ENCODE measurements at regions not wholly inside any gene's neighbourhood (a gene's known extent, or its start where the extent isn't known, plus 50 kb on each side); places are given as distances from the start of the nearest gene placed in this dataset.

GRCh38 chr5:8961956-8962355 lies 583.9 kb downstream of the SEMA5A start:
- TF ChIP-seq CTCF (IDR thresholded peaks at IDR 0.05) (no peak), POLR2A (IDR thresholded peaks at IDR 0.05) (no peak)

All from lower leg skin (tissue), 3 donors.